Loucy (cell line): ENCODE measurements at regions not wholly inside any gene's neighbourhood (a gene's known extent, or its start where the extent isn't known, plus 50 kb on each side); places are given as distances from the start of the nearest gene placed in this dataset.

Source experiments
- EZH2phosphoT487 ChIP-seq: fragments of 200-600 bp; IDR thresholded peaks from 2 replicates; pipeline ENCODE4 v1.6.1; 2018; ENCODE audit warnings: antibody characterized with exemption, mild to moderate bottlenecking, moderate library complexity, borderline replicate concordance
- TF ChIP-seq, protein P1 (sequence below): fragments of 200-600 bp; sonication (generic); conservative IDR thresholded peaks from 2 replicates; pipeline ENCODE4 v1.5.1; 2014; ENCODE audit warnings: mild to moderate bottlenecking, antibody characterized with exemption, low read length

- TF ChIP-seq, protein P1, sequence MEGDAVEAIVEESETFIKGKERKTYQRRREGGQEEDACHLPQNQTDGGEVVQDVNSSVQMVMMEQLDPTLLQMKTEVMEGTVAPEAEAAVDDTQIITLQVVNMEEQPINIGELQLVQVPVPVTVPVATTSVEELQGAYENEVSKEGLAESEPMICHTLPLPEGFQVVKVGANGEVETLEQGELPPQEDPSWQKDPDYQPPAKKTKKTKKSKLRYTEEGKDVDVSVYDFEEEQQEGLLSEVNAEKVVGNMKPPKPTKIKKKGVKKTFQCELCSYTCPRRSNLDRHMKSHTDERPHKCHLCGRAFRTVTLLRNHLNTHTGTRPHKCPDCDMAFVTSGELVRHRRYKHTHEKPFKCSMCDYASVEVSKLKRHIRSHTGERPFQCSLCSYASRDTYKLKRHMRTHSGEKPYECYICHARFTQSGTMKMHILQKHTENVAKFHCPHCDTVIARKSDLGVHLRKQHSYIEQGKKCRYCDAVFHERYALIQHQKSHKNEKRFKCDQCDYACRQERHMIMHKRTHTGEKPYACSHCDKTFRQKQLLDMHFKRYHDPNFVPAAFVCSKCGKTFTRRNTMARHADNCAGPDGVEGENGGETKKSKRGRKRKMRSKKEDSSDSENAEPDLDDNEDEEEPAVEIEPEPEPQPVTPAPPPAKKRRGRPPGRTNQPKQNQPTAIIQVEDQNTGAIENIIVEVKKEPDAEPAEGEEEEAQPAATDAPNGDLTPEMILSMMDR: no peak
- TF ChIP-seq EZH2phosphoT487: no peak
Measured at GRCh38 chr11:96635655-96636054, 245.8 kb downstream of the JRKL start.
